ENCODE measurements at regions not wholly inside any gene's neighbourhood (a gene's known extent, or its start where the extent isn't known, plus 50 kb on each side); places are given as distances from the start of the nearest gene placed in this dataset.

DNA sequence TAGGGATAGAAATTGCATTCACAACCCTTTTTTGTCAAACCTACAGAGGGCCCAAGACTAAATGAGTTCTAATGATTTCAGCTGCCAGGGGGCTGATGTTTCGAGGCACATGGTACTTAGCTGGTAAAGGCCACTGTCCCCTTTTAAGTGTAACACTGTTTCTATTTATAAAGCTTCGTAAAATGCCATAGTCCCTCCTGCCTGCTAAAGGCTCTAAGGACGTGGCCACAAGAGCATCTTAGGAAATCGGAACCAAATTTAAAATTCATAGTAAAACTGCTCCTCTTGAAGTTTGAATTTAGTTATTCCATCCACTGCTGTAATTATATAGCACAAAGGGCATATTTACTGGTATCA lies 170.3 kb upstream of the WWC1 start:
- H4K20me1 ChIP-seq (ENCODE audit: control insufficient read depth, insufficient read depth), result no peaks in the 10 kb centered on the region
- ChIA-PET CTCF (interaction anchor here (0.6 to 1.7 kb wide), 3 partner anchors 74 to 241 kb away, joined by 3 to 5 read pairs (median 5); no protein-coding TSS in a partner anchor), SMC1A (ENCODE audit: uncharacterized antibody, unreplicated experiment) (interaction anchor here (1.0 kb wide), 1 partner anchor 99 kb away, joined by 3 read pairs; no protein-coding TSS in a partner anchor), POLR2A (no interaction called here), RAD21 (ENCODE audit: unreplicated experiment) (no interaction called here)
- ATAC-seq, result no peak
- in situ Hi-C loops (cut with MboI) (no loop called here), intact Hi-C loops (cut with micrococcal nuclease; ENCODE audit: unreplicated experiment) (no loop called here)
- H3K4me1 ChIP-seq (ENCODE audit: control insufficient read depth, insufficient read depth, low read length), result peaks cover 10% of the 10 kb centered on the region
- 47% methylated on average over 4 of the region's 4 CpGs for WGBS (ENCODE audit: insufficient coverage, insufficient replicate concordance, low lambda C conversion rate, missing lambda C conversion rate)
- no peak overlapping the region for H3K9ac ChIP-seq (ENCODE audit: control insufficient read depth, insufficient read depth, low read length)
- no peak for FAIRE-seq
- no peaks in the 10 kb centered on the region; the same call in 2 of the 3 replicates for H3K9me3 ChIP-seq (replicated peaks; ENCODE audit: control insufficient read depth, insufficient read depth, low read length)
- H3K4me2 ChIP-seq (ENCODE audit: control insufficient read depth, insufficient read depth), result no peak overlapping the region
- no peak overlapping the region for H3K4me3 ChIP-seq
- no peak overlapping the region for H2AFZ ChIP-seq (ENCODE audit: control insufficient read depth, low read depth, low read length)
- H3K27me3 ChIP-seq (replicated peaks in 1 of 2; ENCODE audit: control insufficient read depth in 2 of 2, insufficient read depth in 2 of 2, low read length in 1 of 2), result no peaks in the 10 kb centered on the region; a peak in 1 of 4 replicates
- no TSS peak for BruUV-seq (replicated peaks)
- H3K27ac ChIP-seq (ENCODE audit: control insufficient read depth, insufficient read depth), result no peak overlapping the region
- no peaks in the 10 kb centered on the region for H3K79me2 ChIP-seq (ENCODE audit: control insufficient read depth, insufficient read depth, low read length)
- H3K36me3 ChIP-seq (ENCODE audit: control insufficient read depth in 2 of 2, insufficient read depth in 2 of 2, low read length in 1 of 2), result no peaks in the 10 kb centered on the region
- DNase-seq (ENCODE audit: low read depth, low spot score), result no peak
- TF ChIP-seq BMI1 (IDR thresholded peaks at IDR 0.05; ENCODE audit: borderline replicate concordance), result no peak
- TF ChIP-seq ZBTB4 (CRISPR knock-in tag; IDR thresholded peaks at IDR 0.05), result no peak
- TF ChIP-seq IRF4 (IDR thresholded peaks at IDR 0.05; ENCODE audit: low read depth, low read length), result no peak
- no peak for TF ChIP-seq SRF (IDR thresholded peaks at IDR 0.05; ENCODE audit: low read depth in 2 of 2, low read length in 2 of 2)
- no peak for TF ChIP-seq PAX8 (IDR thresholded peaks at IDR 0.05)
- TF ChIP-seq MYB (IDR thresholded peaks at IDR 0.05; ENCODE audit: borderline replicate concordance, low read depth, low read length), result no peak
- TF ChIP-seq, protein P1, sequence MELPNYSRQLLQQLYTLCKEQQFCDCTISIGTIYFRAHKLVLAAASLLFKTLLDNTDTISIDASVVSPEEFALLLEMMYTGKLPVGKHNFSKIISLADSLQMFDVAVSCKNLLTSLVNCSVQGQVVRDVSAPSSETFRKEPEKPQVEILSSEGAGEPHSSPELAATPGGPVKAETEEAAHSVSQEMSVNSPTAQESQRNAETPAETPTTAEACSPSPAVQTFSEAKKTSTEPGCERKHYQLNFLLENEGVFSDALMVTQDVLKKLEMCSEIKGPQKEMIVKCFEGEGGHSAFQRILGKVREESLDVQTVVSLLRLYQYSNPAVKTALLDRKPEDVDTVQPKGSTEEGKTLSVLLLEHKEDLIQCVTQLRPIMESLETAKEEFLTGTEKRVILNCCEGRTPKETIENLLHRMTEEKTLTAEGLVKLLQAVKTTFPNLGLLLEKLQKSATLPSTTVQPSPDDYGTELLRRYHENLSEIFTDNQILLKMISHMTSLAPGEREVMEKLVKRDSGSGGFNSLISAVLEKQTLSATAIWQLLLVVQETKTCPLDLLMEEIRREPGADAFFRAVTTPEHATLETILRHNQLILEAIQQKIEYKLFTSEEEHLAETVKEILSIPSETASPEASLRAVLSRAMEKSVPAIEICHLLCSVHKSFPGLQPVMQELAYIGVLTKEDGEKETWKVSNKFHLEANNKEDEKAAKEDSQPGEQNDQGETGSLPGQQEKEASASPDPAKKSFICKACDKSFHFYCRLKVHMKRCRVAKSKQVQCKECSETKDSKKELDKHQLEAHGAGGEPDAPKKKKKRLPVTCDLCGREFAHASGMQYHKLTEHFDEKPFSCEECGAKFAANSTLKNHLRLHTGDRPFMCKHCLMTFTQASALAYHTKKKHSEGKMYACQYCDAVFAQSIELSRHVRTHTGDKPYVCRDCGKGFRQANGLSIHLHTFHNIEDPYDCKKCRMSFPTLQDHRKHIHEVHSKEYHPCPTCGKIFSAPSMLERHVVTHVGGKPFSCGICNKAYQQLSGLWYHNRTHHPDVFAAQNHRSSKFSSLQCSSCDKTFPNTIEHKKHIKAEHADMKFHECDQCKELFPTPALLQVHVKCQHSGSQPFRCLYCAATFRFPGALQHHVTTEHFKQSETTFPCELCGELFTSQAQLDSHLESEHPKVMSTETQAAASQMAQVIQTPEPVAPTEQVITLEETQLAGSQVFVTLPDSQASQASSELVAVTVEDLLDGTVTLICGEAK (IDR thresholded peaks at IDR 0.05; ENCODE audit: borderline replicate concordance), result no peak
- TF ChIP-seq YY1 (IDR thresholded peaks at IDR 0.05; ENCODE audit: low read depth, low read length), result no peak
- no peak for TF ChIP-seq POLR2AphosphoS2 (IDR thresholded peaks at IDR 0.05; ENCODE audit: low read depth, low read length)
- TF ChIP-seq FOXK2 (IDR thresholded peaks at IDR 0.05), result no peak
- no peak for TF ChIP-seq ATF7 (IDR thresholded peaks at IDR 0.05; ENCODE audit: low read depth)
- TF ChIP-seq, protein P2, sequence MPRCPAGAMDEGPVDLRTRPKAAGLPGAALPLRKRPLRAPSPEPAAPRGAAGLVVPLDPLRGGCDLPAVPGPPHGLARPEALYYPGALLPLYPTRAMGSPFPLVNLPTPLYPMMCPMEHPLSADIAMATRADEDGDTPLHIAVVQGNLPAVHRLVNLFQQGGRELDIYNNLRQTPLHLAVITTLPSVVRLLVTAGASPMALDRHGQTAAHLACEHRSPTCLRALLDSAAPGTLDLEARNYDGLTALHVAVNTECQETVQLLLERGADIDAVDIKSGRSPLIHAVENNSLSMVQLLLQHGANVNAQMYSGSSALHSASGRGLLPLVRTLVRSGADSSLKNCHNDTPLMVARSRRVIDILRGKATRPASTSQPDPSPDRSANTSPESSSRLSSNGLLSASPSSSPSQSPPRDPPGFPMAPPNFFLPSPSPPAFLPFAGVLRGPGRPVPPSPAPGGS (IDR thresholded peaks at IDR 0.05; ENCODE audit: borderline replicate concordance, insufficient read depth, low read depth, low read length, poor library complexity, severe bottlenecking), result no peak
- no peak for TF ChIP-seq CEBPB (IDR thresholded peaks at IDR 0.05; ENCODE audit: borderline replicate concordance in 1 of 2, low read depth in 2 of 2, low read length in 2 of 2)
- TF ChIP-seq CTCF (IDR thresholded peaks at IDR 0.05 in 2 of 3, conservative IDR thresholded peaks at IDR 0.05 in 1 of 3; ENCODE audit: control insufficient read depth in 2 of 3, extremely low read depth in 1 of 3, insufficient read depth in 1 of 3, low read depth in 3 of 3, low read length in 3 of 3), result no peak
- no peak for TF ChIP-seq EED (IDR thresholded peaks at IDR 0.05; ENCODE audit: low read depth)

All from GM12878 (cell line).